IgD-negative memory B cell (primary cell): ENCODE measurements at regions not wholly inside any gene's neighbourhood (a gene's known extent, or its start where the extent isn't known, plus 50 kb on each side); places are given as distances from the start of the nearest gene placed in this dataset.

ENCODE experiments used
- H3K27ac Mint-ChIP-seq, 3 donors: one replicate each; pipeline ENCODE4 v1.8.0; 2020 to 2022; ENCODE audit warnings: mild to moderate bottlenecking in 3 of 3, mixed read lengths in 3 of 3, moderate library complexity in 1 of 3
- H3K27me3 Mint-ChIP-seq: one replicate; pipeline ENCODE4 v1.8.0; 2021; ENCODE audit warnings: mixed read lengths
- H3K36me3 Mint-ChIP-seq: one replicate; pipeline ENCODE4 v1.8.0; 2020; ENCODE audit warnings: mild to moderate bottlenecking, mixed read lengths
- H3K4me1 Mint-ChIP-seq, 3 donors: one replicate each; pipeline ENCODE4 v1.8.0; 2020 to 2022; ENCODE audit warnings: mixed read lengths in 3 of 3, mild to moderate bottlenecking in 1 of 3
- H3K4me3 Mint-ChIP-seq, 4 donors: one replicate each; pipeline ENCODE4 v1.8.0; 2020 to 2022; ENCODE audit warnings: mild to moderate bottlenecking in 4 of 4, mixed read lengths in 4 of 4, moderate library complexity in 3 of 4
- H3K9me3 Mint-ChIP-seq, 3 donors: one replicate each; pipeline ENCODE4 v1.8.0; 2020 to 2021; ENCODE audit warnings: mixed read lengths in 3 of 3, mild to moderate bottlenecking in 1 of 3

GRCh38 chr3:55367384-55367783 lies 119.7 kb downstream of the WNT5A start:
- Mint-ChIP-seq H3K9me3 (peaks cover 0 to 9% (median 2%) of the 10 kb centered on the region in 3 donors), H3K4me3 (no peak overlapping the region), H3K27ac (no peak overlapping the region), H3K27me3 (peaks cover 4% of the 10 kb centered on the region), H3K4me1 (no peaks in the 10 kb centered on the region), H3K36me3 (no peaks in the 10 kb centered on the region)

- H3K9me3 Mint-ChIP-seq: peaks cover 0 to 12% (median 3%) of the 10 kb centered on the region in 3 donors
- no peak overlapping the region for H3K27ac Mint-ChIP-seq
- no peaks in the 10 kb centered on the region for H3K4me1 Mint-ChIP-seq
- peaks cover 4% of the 10 kb centered on the region for H3K27me3 Mint-ChIP-seq
- H3K4me3 Mint-ChIP-seq: no peak overlapping the region
- no peaks in the 10 kb centered on the region for H3K36me3 Mint-ChIP-seq
These were observed 122.7 kb downstream of the WNT5A start for GRCh38 chr3:55364421-55364820.

GRCh38 chr3:55362210-55362960 lies 124.7 kb downstream of the WNT5A start:
- Mint-ChIP-seq H3K27ac (no peak overlapping the region), H3K36me3 (no peaks in the 10 kb centered on the region), H3K9me3 (peaks cover 0 to 9% (median 5%) of the 10 kb centered on the region in 3 donors), H3K4me1 (no peaks in the 10 kb centered on the region), H3K4me3 (no peak overlapping the region), H3K27me3 (no peaks in the 10 kb centered on the region)

GRCh38 chr3:55357796-55358195 lies 129.3 kb downstream of the WNT5A start:
- no peaks in the 10 kb centered on the region for H3K27me3 Mint-ChIP-seq
- H3K4me3 Mint-ChIP-seq: no peak overlapping the region
- H3K4me1 Mint-ChIP-seq: no peaks in the 10 kb centered on the region
- no peaks in the 10 kb centered on the region for H3K36me3 Mint-ChIP-seq
- H3K27ac Mint-ChIP-seq: peak overlapping the region in 1 of 3 donors; percentile 26
- H3K9me3 Mint-ChIP-seq: peaks cover 0 to 6% (median 5%) of the 10 kb centered on the region in 3 donors

- no peak overlapping the region for H3K27ac Mint-ChIP-seq
- no peaks in the 10 kb centered on the region for H3K27me3 Mint-ChIP-seq
- no peak overlapping the region for H3K4me3 Mint-ChIP-seq
These were observed 134.4 kb downstream of the WNT5A start for GRCh38 chr3:55352668-55353067.

GRCh38 chr3:55349851-55350250 lies 137.3 kb downstream of the WNT5A start:
- H3K27me3 Mint-ChIP-seq: no peaks in the 10 kb centered on the region
- H3K27ac Mint-ChIP-seq: no peak overlapping the region
- no peaks in the 10 kb centered on the region for H3K4me1 Mint-ChIP-seq
- H3K9me3 Mint-ChIP-seq: peaks cover 5 to 14% (median 12%) of the 10 kb centered on the region in 3 donors
- H3K4me3 Mint-ChIP-seq: no peak overlapping the region
- no peaks in the 10 kb centered on the region for H3K36me3 Mint-ChIP-seq

More at GRCh38 chr3:55352668-55353067, 134.4 kb downstream of the WNT5A start:
- Mint-ChIP-seq H3K36me3 (no peaks in the 10 kb centered on the region), H3K9me3 (peaks cover 6 to 11% (median 8%) of the 10 kb centered on the region in 3 donors), H3K4me1 (no peaks in the 10 kb centered on the region)

- Mint-ChIP-seq H3K36me3 (no peaks in the 10 kb centered on the region), H3K4me3 (no peak overlapping the region), H3K9me3 (peaks cover 3 to 4% (median 3%) of the 10 kb centered on the region in 3 donors), H3K27ac (no peak overlapping the region), H3K27me3 (no peaks in the 10 kb centered on the region), H3K4me1 (no peaks in the 10 kb centered on the region)
These were observed 143.4 kb downstream of the WNT5A start for GRCh38 chr3:55343486-55344357.

GRCh38 chr3:55341502-55342031 lies 145.5 kb downstream of the WNT5A start:
- Mint-ChIP-seq H3K36me3 (no peaks in the 10 kb centered on the region), H3K4me1 (no peaks in the 10 kb centered on the region), H3K4me3 (no peak overlapping the region), H3K27ac (no peak overlapping the region), H3K27me3 (no peaks in the 10 kb centered on the region), H3K9me3 (peaks cover 0 to 3% (median 2%) of the 10 kb centered on the region in 3 donors)

- Mint-ChIP-seq H3K4me1 (no peaks in the 10 kb centered on the region), H3K4me3 (no peak overlapping the region), H3K27ac (no peak overlapping the region), H3K9me3 (peaks cover 0 to 2% (median 1%) of the 10 kb centered on the region in 3 donors), H3K27me3 (no peaks in the 10 kb centered on the region), H3K36me3 (no peaks in the 10 kb centered on the region)
These were observed 147.3 kb downstream of the WNT5A start for GRCh38 chr3:55339819-55340218.

GRCh38 chr3:55339390-55339789 lies 147.7 kb downstream of the WNT5A start:
- peaks cover 0 to 2% (median 0%) of the 10 kb centered on the region in 3 donors for H3K9me3 Mint-ChIP-seq
- peak overlapping the region in 1 of 4 donors; percentile 63 for H3K4me3 Mint-ChIP-seq
- H3K27me3 Mint-ChIP-seq: no peaks in the 10 kb centered on the region
- H3K36me3 Mint-ChIP-seq: no peaks in the 10 kb centered on the region
- no peaks in the 10 kb centered on the region for H3K4me1 Mint-ChIP-seq
- H3K27ac Mint-ChIP-seq: no peak overlapping the region

GRCh38 chr3:55337641-55338180 lies 149.4 kb downstream of the WNT5A start:
- H3K9me3 Mint-ChIP-seq: peaks cover 0 to 4% (median 2%) of the 10 kb centered on the region in 3 donors
- no peak overlapping the region for H3K4me3 Mint-ChIP-seq
- no peaks in the 10 kb centered on the region for H3K36me3 Mint-ChIP-seq
- H3K27ac Mint-ChIP-seq: no peak overlapping the region
- H3K4me1 Mint-ChIP-seq: no peaks in the 10 kb centered on the region
- no peaks in the 10 kb centered on the region for H3K27me3 Mint-ChIP-seq

GRCh38 chr3:55333923-55334322 lies 153.2 kb downstream of the WNT5A start:
- Mint-ChIP-seq H3K4me3 (no peak overlapping the region), H3K4me1 (no peaks in the 10 kb centered on the region), H3K9me3 (peaks cover 2 to 4% (median 4%) of the 10 kb centered on the region in 3 donors), H3K27me3 (no peaks in the 10 kb centered on the region), H3K36me3 (no peaks in the 10 kb centered on the region), H3K27ac (no peak overlapping the region)

- Mint-ChIP-seq H3K27me3 (no peaks in the 10 kb centered on the region), H3K9me3 (peaks cover 0 to 4% (median 4%) of the 10 kb centered on the region in 3 donors), H3K36me3 (no peaks in the 10 kb centered on the region), H3K4me1 (no peaks in the 10 kb centered on the region), H3K27ac (no peak overlapping the region), H3K4me3 (no peak overlapping the region)
These were observed 154.1 kb downstream of the WNT5A start for GRCh38 chr3:55333046-55333445.

GRCh38 chr3:55332176-55332575 lies 154.9 kb downstream of the WNT5A start:
- Mint-ChIP-seq H3K4me3 (peak overlapping the region in 1 of 4 donors; percentile 61), H3K36me3 (no peaks in the 10 kb centered on the region), H3K9me3 (peaks cover 0 to 4% (median 4%) of the 10 kb centered on the region in 3 donors), H3K27me3 (no peaks in the 10 kb centered on the region), H3K27ac (no peak overlapping the region), H3K4me1 (no peaks in the 10 kb centered on the region)

- H3K4me3 Mint-ChIP-seq: no peak overlapping the region
- no peaks in the 10 kb centered on the region for H3K27me3 Mint-ChIP-seq
- H3K4me1 Mint-ChIP-seq: no peaks in the 10 kb centered on the region
- H3K9me3 Mint-ChIP-seq: peaks cover 1 to 4% (median 4%) of the 10 kb centered on the region in 3 donors
- no peaks in the 10 kb centered on the region for H3K36me3 Mint-ChIP-seq
- H3K27ac Mint-ChIP-seq: no peak overlapping the region
These were observed 155.6 kb downstream of the WNT5A start for GRCh38 chr3:55331524-55331923.
